ENCODE measurements at regions not wholly inside any gene's neighbourhood (a gene's known extent, or its start where the extent isn't known, plus 50 kb on each side); places are given as distances from the start of the nearest gene placed in this dataset.
"Not testable (repeated sequence)": the region's sequence is repeated elsewhere in the genome, so short reads cannot be mapped to it uniquely, and the experiment has no call there.

DNA sequence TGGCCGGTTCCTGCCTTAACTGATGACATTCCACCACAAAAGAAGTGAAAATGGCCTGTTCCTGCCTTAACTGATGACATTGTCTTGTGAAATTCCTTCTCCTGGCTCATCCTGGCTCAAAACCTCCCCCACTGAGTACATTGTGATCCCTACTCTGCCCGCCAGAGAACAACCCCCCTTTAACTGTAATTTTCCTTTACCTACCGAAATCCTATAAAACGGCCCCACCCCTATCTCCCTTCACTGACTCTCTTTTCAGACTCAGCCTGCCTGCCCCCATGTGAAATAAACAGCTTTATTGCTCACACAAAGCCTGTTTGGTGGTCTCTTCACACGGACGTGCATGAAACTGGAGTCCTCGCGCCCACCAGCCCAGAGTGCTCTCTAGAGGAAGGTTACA lies 166.5 kb downstream of the ADRA2C start:
- not testable (repeated sequence) for DNase-seq (ENCODE audit: low spot score)

DNA sequence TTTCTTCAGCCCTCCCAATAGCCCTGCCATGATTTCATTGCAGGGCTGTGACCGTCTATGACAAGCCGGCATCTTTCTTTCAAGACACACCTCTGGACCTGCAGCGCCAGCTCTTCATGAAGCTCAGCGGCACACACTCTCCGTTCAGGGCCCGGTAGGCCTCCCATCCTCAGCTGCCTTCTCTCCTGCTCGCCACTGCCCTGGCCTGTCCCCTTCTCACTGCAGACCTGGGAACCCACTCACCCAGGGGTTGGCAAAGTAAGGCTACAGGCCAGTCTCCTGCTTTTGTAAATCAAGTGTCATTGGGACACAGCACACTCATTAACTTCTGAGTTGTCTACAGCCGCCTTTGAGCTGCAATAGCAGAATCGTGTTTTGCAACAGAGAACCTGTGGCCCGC lies 169.2 kb downstream of the ADRA2C start:
- not testable (repeated sequence) for DNase-seq (ENCODE audit: low spot score)

DNA sequence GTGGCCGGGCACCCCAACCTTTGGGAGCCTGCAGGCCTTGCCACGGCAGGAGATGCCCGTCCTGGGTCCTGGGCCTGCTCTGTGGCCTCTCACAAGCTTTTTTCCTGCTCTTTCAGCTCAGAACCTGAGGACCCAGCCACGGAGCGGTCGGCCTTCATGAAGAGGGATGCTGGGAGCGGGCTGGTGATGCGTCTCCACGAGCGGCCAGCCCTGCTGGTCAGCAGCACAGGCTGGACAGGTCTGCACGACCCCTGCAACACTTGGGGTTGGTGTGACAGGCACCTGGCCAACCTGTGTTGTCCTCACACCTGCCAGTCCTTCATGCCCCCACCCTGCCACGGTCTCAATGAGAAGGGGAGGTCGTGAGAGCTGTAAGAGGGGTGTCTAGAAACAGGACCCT lies 170.0 kb downstream of the ADRA2C start:
- DNase-seq (ENCODE audit: low spot score) = no peak

DNA sequence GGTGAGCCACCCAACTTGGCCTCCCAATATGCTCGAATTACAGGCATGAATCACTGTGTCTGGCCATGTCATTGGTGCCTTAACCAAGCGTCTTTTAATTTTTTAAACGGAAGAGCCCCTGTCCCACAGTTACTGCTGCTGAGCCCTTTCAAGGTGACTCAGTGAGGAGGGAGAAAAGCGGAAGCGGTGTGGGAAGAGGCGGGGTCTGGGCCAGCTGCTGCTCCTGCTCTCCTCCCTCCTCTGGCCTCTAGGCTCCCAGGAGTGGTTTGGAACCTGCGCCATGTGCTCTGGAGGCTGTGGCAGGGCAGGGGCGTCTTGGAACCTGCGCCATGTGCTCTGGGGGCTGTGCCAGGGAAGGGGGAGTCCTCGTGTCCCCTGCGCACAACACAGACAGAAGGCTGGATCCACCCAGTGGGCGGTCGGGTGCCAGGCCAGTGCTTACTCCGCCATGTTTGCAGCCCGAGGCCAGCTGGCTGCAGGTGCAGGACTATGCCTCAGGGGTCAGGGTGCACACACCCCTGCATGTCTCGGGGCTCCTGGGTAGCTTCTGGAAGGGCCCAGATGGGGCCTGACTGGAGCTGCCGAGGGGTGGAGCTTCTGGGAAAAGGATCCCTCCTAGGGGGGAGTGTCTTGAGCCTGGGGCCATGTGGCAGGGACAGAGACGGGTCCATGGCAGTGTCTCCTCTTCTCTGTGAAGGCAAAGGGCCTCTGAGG lies 171.8 kb downstream of the ADRA2C start:
- DNase-seq (ENCODE audit: low spot score) = not testable (repeated sequence)

DNA sequence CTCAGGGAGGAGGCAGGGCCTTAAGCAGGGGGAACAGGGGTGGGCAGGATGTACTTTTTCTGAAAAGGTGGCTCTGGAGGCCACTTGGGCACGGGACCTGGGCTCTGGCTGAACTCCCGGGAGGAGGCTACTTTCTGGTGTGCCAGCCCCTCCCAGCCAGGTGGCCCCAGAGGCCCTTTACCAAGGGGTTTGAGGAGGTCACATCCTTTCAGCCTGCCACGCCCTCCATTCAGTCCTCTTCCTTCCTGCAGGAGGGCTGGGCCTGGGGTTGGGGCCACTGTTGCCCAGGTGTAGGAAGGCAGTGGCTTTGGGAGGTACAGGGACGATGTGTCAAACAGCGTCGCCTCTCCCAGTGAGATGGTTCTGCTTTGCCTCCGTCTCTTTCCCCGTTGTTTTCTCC lies 172.5 kb downstream of the ADRA2C start:
- not testable (repeated sequence) for DNase-seq (ENCODE audit: low spot score)

DNA sequence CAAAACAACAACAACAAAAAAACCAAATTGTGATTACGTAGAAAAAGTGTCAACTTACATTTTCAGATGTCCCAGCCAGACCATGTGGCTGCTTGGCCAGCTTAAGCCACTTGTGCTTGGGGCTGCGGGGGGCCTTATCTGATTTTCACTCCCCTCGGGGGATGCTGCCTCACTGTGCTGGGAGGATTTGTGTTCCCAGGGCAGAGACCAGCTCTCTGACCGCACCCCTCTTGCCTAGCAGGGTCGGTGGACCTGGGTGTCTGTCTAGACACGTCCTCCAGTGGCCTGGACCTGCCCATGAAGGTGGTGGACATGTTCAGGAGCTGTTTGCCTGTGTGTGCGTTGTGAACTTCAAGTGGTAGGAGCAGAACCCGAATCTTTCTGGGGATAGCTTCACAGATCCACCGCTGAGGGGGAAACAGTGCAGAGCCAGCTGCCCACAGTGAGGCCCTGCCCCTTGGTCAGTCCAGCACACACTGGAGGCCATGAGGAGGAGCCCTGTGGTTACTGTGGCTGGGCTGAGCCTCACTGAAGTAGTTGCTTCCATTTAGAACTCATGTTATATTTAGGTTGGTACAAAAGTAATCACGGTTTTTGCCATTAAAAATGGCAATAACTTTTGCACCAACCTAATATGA lies 173.9 kb downstream of the ADRA2C start:
- DNase-seq (ENCODE audit: low spot score) = not testable (repeated sequence)

DNA sequence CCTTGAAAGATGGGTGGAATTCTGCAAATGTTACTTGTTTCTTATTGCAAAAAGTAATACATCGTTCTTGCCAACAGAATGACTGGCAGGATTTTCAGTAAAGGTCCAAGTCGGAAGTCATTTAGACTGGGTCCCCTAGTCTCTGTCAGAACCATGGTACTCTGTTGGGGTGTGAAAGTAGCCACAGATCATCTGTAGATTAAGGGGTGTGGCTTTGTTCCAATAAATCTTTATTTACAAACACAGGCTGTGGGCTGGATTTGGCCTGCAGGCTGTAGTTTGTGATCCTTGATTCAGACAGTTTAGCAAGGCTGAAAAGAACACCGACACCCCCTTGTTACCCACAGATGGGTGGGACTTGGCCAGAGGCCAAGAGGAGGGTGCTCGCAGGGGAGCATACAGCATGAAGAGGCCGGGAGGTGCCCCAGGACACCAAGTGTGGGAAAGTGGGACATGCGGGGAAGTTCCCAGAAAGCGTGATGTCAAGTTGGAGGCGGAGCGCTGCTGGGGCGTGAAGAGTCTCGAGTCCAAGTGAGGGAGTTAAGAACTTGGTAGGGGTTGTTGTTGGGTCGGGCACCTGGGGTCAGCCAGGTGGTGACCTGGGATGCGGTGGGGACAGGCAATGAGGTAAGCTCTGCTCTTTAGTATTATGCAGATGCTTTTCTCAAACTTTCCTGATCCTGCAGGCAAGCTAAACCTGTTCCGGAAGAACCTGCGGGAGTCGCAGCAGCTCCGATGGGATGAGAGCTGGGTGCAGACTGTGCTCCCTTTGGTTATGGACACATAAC lies 175.7 kb downstream of the ADRA2C start:
- DNase-seq (ENCODE audit: low spot score) = not testable (repeated sequence)

DNA sequence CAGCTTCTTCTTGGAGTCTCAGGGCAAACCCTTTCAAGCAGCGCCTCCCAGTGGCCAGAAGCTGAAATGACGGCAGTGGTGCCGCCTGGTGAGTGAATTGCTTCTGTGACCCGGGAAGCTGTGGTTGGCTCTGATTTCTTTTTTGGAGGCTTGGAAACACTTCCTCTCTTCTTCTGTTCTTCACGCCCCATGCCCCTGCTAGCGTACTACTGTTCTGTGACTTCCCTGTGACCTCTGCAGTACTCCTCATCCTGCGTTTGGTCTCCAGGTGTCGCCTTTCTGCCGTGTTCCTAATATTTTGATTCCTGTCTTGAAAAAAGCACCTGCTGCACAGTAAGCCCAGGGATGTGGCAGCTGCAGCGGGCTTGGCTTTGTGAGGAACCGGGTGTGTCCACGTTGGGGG lies 176.4 kb downstream of the ADRA2C start:
- DNase-seq (ENCODE audit: low spot score) = peak; percentile 58

DNA sequence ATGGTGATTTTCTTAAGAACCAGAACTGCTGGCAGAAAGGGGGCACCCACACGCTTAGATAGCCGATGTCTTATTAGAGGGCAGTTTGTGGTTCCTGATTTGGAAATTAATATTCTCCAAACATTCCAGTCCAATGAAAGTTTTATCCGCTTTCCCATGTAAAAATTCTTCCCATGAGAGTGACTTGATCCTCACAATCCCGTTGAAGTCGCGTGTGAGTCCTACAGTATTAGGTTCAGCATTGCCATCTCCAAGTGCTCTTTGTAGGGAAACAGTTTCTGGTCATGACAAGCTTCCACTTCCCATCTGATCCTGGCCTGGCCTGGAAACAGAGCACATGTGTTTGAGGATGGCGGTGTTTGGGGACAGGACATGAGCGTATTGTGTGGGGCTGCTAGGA lies 176.9 kb downstream of the ADRA2C start:
- not testable (repeated sequence) for DNase-seq (ENCODE audit: low spot score)

DNA sequence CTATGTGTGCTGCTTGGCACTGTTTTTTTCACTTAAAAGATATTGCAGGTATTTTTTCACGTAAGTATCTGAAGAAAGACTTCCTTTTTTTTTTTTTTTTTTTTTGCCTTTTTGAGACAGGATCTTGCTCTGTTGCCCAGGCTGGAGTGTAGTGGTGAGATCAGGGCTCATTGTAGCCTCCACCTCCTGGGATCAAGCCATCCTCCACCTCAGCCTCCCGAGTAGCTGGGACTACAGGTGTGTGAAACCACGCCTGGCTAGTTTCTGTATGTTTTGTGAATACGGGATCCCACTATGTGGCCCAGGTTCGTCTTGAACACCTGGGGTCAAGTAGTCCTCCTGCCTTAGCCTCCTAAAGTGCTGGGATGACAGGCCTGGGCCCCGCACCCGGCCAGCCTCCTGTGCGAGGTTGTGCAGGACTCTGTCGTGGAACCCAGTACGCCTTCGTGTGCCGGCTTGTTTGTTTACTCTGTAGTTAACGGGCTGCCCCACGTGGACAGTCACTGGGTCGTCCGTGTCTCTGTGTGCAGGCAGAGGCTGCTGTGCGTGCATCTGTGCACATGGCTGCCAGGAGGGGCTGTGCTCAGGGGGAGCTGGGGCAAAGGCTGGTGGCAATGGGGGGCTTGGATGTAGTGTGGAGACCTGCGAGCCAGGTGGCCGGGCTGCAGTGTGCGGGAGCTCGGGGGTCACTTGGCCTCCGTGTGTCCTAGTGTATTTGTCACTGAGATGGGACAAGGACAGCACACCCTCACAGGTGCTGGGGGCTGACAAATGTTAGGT lies 179.5 kb downstream of the ADRA2C start:
- DNase-seq (ENCODE audit: low spot score) = no peak

DNA sequence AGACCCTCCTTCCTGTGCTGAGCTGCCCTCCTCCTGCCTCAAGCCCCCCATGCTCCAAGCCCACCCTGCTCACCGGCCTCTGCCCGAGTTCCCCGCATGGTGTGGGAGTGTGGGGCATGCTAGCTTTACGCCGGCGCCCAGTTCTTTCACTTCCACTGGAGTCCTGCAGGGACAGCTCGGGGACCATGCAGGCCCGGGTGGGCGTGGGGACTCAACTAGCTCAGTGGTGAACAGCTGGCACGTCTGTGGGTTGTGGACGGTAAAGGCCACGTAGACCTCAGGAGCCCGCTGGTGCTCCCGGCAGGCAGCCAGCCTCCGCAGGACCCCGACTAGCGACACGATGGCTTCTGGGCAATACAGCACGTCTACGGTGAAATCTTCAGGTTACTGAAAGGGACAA lies 180.4 kb downstream of the ADRA2C start:
- DNase-seq (ENCODE audit: low spot score) = not testable (repeated sequence)

DNA sequence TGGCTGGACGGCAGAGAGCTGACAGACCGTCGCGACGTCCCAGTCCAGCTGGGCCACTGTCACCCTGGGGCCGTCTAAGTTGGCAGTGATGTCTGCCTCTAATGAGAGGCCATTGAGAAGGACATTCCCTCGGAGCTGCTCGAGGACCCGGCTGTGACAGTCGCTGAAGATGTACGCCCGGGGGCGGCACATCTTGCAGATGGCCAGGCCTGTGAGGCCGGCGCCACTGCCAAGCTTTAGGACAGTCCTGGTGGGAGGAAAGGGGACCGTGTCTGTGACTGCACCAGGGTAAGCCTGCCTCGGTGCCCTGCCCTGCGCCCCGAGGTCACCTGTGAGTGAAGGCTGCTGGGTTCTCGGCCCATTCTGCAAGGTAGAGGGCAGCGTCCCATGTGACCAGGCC lies 181.6 kb downstream of the ADRA2C start:
- not testable (repeated sequence) for DNase-seq (ENCODE audit: low spot score)

DNA sequence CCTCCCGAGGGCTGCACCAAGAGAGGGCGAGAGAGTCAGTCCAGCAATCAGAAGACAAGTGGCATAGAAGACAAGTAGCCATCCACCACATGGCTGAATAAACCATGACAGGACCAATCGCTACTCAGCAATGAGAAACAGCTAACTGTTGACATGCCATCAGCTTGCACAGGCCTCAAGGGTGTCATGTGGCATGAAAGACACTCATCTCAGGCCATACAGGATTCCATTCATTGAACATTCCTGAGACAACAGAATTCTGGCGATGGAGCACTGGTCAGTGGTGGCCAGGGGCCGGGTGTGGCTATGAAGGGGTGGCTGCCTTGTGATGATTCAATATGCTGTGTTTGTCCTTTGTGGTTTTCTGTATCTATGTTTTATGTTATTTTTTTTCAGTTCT lies 182.0 kb downstream of the ADRA2C start:
- DNase-seq (ENCODE audit: low spot score) = not testable (repeated sequence)

DNA sequence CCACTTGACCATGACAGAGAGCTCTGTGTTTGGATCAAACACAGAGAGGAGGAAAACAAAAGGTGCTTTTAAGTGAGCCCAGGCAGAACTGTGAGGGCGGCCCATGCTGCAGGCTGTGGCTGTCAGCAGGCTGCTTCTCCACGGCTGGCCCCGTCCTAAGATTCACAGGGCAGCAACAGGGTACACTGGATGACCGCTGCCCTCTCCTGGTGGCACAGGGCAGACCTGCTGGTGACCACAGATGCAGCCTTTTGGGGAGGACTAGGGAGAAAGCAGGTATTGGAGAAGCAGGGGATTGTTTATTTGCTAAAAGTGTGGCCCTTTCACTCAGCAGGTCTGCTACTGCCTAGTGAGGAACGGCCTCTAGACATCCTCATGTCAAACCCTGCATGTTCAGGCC lies 183.7 kb downstream of the ADRA2C start:
- peak; percentile 18 for DNase-seq (ENCODE audit: low spot score)

DNA sequence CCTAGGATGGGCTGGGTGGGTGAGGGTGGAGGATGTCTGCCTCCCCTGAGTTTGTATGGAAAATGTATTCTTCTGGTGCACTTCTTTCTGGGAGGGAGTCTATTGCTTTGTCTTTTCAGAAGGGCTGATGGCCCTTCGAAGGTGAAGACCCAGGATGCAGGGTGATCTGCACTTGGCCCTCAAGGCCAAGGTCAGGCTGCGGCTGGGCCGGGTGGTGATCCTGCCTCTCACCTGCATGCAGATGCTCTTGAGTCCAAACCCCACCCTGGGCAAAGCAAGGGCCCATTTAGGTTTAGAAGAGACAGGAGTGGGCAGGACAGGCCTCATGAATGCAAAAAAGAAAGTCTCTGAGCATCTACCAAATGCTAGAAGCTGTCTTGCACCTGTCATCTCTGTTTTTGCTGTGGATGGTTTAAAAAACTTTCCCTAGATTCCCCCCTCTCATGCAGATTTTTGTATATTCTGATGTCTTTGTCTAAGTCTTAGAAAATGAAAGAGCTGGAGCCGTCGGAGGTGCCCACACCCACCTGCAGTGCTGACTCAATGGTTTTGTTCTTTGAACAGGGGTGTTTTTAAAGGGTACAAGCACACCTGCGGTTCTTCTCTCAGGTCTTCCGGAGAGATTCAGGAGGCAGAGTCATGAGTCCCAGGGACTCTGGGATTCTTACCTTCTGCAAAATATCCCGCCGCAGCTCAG lies 186.4 kb downstream of the ADRA2C start:
- not testable (repeated sequence) for DNase-seq (ENCODE audit: low spot score)

DNA sequence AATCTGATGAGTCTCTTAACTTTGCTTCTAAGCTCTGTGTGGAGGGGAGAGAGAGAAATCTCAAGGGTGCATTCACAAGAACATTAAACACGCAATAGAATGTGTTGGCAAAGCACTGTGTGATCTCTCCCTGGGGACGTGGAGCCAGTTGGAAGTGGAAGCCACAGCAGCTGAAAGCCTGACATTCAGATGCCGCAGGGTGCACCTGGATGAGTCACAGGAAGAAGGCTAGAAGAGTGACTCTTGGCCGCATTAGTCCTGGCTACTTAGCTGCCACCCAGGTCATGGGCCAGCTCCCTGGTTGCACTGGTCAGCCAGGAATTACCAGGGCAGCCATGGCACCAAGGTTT lies 186.9 kb downstream of the ADRA2C start:
- DNase-seq (ENCODE audit: low spot score) = not testable (repeated sequence)

DNA sequence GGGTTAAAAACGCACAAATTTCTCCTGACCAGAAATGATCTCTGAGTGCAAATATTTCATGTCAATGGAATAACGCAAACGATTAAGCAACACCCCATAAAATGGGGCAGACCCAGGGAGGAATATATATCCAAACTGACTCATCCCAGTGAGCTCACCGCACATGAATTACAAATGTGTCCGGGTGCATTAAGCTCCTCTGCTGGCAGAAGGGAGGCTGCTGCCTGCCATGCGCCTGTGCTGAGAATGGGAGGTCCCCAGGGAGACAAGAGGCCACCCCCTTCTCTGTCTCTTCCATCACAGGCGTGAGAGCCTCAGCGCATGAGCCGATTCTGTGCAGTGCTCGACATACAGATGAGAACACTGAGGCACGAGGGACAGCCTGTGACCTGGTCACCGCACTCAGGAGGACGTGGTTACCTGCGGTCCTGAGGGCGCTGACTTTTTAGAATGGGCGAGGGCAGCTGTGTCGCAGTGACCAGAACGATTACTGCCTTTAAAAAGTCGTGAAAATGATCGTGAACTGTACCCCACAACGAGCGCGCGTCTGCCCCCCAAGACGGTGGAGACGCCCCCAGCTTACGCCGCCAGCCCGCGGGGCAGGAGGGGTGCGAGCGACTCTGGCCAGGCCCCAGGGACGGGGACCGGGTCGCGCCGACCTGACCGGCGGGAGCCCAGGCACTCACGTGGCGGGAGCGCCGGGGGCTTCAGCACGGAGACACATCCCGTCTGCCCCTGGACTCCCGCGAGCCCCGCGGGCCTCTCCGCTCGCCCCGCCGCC lies 188.5 kb downstream of the ADRA2C start:
- DNase-seq (ENCODE audit: low spot score) = peak; percentile 21

DNA sequence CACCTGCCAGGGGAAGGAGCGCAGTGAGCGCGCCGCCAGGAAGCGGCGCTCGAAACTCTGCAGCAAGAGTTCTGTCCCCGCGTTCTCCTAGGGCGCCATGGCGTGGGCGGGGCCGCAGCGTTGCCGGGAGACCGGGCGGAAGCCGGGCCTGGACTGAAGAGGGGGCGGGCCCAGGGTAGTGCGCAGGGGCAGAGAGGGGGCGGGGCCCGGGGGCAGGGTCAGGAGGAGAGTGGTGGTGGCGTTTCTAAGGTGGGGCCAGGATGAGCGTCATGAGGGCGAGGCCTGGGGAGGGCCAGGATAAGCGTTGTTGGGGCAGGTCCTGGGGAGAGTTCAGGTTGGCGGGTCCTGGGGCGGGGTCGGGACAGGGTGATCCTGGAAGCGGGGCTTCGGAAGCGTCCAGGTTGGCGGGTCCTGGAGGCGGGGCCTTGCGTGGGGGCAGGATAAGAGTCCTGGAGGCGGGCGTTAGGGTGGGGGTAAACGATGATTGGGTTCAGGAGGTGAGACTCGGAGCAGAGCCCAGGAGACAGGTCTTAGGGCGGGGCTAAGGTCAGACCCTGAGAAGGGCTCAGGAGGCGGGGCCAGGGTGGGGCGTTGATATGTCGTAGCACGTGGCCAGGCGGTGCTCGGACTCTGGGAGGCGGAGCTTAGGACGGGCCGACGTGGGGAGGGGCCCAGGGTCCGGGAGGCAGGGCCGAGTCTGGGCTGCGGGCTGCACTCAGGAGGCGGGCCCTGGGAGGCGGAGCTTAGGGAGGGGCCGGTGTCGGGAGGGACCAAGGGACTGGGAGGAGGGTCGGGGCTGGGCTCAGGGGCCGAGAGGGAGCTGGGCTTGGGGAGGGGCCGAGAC lies 189.4 kb downstream of the ADRA2C start:
- peak; percentile 77 for DNase-seq (ENCODE audit: low spot score)

DNA sequence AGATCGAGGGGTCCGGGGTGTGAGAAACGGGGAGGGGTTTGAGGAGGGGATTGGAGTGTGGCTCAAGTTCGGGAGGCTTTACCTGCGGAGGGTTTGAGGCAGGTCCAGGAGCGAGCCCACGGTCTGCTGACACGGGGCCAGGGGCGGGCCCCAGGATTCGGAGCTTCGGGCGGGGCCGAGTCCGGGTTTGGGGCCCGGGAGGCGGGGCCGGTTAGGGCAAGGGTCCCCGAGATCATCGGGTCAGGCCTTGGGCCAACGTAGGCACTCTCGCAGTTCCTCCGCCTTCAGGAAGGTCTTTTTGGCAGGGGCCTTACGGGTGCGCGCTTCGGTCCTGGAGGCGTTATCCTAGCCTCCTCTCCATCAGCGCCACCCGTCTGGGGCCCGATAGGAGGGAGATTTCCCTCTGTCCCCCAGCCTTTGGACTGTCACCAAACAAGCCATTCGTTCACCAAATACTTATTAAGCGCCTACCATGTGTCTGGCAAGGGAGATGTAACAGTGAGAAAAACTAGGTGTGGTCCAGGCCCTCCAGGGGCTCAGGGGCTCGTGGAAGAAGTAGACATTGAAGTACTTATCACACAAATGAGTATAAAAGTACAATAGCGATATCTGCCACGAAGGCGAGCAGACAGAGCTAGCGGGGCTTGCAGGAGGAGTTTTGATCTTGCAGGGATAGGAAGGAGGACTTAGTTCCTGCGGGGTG lies 190.1 kb downstream of the ADRA2C start:
- not testable (repeated sequence) for DNase-seq (ENCODE audit: low spot score)
